OCI-LY1 (cell line): ENCODE measurements at regions not wholly inside any gene's neighbourhood (a gene's known extent, or its start where the extent isn't known, plus 50 kb on each side); places are given as distances from the start of the nearest gene placed in this dataset.

Source experiments
- H2AFZ ChIP-seq: fragments of 200-600 bp; sonication (generic), shearing (Covaris generic); 2 replicates; pipeline ENCODE4 v1.6.0; 2014; ENCODE audit warnings: antibody characterized with exemption, mild to moderate bottlenecking, low read length
- H3F3A ChIP-seq: fragments of 200-600 bp; sonication (generic), shearing (Covaris generic); 2 replicates; pipeline ENCODE4 v1.6.0; 2014; ENCODE audit warnings: mild to moderate bottlenecking, antibody characterized with exemption, low read length, moderate library complexity; ENCODE audit not compliant: insufficient read depth
- H3K27ac ChIP-seq: fragments of 200-600 bp; sonication (generic); 2 replicates; pipeline ENCODE4 v1.5.1; 2014; ENCODE audit warnings: low read length, mixed run types, mild to moderate bottlenecking, low read depth; ENCODE audit not compliant: poor library complexity, severe bottlenecking
- H3K27me3 ChIP-seq: fragments of 200-600 bp; sonication (generic); 2 replicates; pipeline ENCODE4 v1.6.0; 2014; ENCODE audit warnings: antibody characterized with exemption, mild to moderate bottlenecking, low read length, moderate library complexity; ENCODE audit not compliant: insufficient read depth
- H3K36me3 ChIP-seq: fragments of 200-600 bp; sonication (generic); 2 replicates; pipeline ENCODE4 v1.6.1; 2014; ENCODE audit warnings: mild to moderate bottlenecking, antibody characterized with exemption, low read length, moderate library complexity, mixed read lengths; ENCODE audit not compliant: insufficient read depth
- H3K4me1 ChIP-seq: fragments of 200-600 bp; sonication (generic); 2 replicates; pipeline ENCODE4 v1.5.1; 2014; ENCODE audit warnings: mild to moderate bottlenecking, low read length, moderate library complexity; ENCODE audit not compliant: insufficient read depth, severe bottlenecking
- H3K4me2 ChIP-seq: fragments of 200-600 bp; sonication (generic), shearing (Covaris generic); 2 replicates; pipeline ENCODE4 v1.6.1; 2014; ENCODE audit warnings: low read length
- H3K4me3 ChIP-seq: fragments of 200-600 bp; sonication (generic); 2 replicates; pipeline ENCODE4 v1.5.1; 2014; ENCODE audit warnings: low read length, low read depth, mild to moderate bottlenecking, mixed read lengths; ENCODE audit not compliant: poor library complexity, severe bottlenecking
- H3K79me2 ChIP-seq: fragments of 200-600 bp; shearing (Covaris generic); 2 replicates; pipeline ENCODE4 v1.6.1; 2016; ENCODE audit warnings: mixed run types, low read length, mixed read lengths; ENCODE audit not compliant: insufficient read depth
- H3K9ac ChIP-seq: fragments of 200-600 bp; sonication (generic), shearing (Covaris generic); 2 replicates; pipeline ENCODE4 v1.6.1; 2014; ENCODE audit warnings: mild to moderate bottlenecking, low read length, mixed read lengths
- H3K9me2 ChIP-seq: fragments of 200-600 bp; sonication (generic), shearing (Covaris generic); 2 replicates; pipeline ENCODE4 v1.6.1; 2014; ENCODE audit warnings: low read depth, mild to moderate bottlenecking, low read length, mixed read lengths
- H3K9me3 ChIP-seq: fragments of 200-600 bp; shearing (Covaris generic); 2 replicates; pipeline ENCODE4 v1.6.1; 2014; ENCODE audit warnings: low read length, mixed read lengths
- H4K20me1 ChIP-seq: fragments of 200-600 bp; sonication (generic), shearing (Covaris generic); 2 replicates; pipeline ENCODE4 v1.6.0; 2016; ENCODE audit warnings: mild to moderate bottlenecking, low read length; ENCODE audit not compliant: insufficient read depth
- EZH2 ChIP-seq: fragments of 200-600 bp; sonication (generic), shearing (Covaris generic); IDR thresholded peaks from 2 replicates; pipeline ENCODE4 v1.8.0; 2017; ENCODE audit warnings: borderline replicate concordance, mixed run types, mild to moderate bottlenecking, antibody characterized with exemption, low read length, moderate library complexity, mixed read lengths
- TF ChIP-seq, protein P1 (sequence below): fragments of 200-600 bp; sonication (generic), shearing (Covaris generic); IDR thresholded peaks from 2 replicates; pipeline ENCODE4 v1.5.1; 2017; ENCODE audit warnings: mild to moderate bottlenecking, antibody characterized with exemption, low read length, moderate library complexity, mixed read lengths

- Histone ChIP-seq H3K27me3 (no peaks in the 10 kb centered on the region), H2AFZ (no peak overlapping the region), H3K36me3 (no peaks in the 10 kb centered on the region), H3K9me2 (no peaks in the 10 kb centered on the region), H3K4me1 (no peaks in the 10 kb centered on the region), H3K4me2 (no peak overlapping the region), H3K9me3 (no peaks in the 10 kb centered on the region), H3K79me2 (no peaks in the 10 kb centered on the region), H3K27ac (no peak overlapping the region), H4K20me1 (no peaks in the 10 kb centered on the region), H3K4me3 (no peak overlapping the region), H3F3A (no peaks in the 10 kb centered on the region), H3K9ac (no peak overlapping the region)
- TF ChIP-seq EZH2, result no peak
- TF ChIP-seq, protein P1, sequence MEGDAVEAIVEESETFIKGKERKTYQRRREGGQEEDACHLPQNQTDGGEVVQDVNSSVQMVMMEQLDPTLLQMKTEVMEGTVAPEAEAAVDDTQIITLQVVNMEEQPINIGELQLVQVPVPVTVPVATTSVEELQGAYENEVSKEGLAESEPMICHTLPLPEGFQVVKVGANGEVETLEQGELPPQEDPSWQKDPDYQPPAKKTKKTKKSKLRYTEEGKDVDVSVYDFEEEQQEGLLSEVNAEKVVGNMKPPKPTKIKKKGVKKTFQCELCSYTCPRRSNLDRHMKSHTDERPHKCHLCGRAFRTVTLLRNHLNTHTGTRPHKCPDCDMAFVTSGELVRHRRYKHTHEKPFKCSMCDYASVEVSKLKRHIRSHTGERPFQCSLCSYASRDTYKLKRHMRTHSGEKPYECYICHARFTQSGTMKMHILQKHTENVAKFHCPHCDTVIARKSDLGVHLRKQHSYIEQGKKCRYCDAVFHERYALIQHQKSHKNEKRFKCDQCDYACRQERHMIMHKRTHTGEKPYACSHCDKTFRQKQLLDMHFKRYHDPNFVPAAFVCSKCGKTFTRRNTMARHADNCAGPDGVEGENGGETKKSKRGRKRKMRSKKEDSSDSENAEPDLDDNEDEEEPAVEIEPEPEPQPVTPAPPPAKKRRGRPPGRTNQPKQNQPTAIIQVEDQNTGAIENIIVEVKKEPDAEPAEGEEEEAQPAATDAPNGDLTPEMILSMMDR, result no peak
These were observed 84.2 kb upstream of the PRR5 start for GRCh38 chr22:44617828-44618227.

- Histone ChIP-seq H3K9ac (no peak overlapping the region), H3K79me2 (no peaks in the 10 kb centered on the region), H3F3A (no peaks in the 10 kb centered on the region), H3K4me3 (no peak overlapping the region), H3K36me3 (no peaks in the 10 kb centered on the region), H3K27ac (no peak overlapping the region), H3K4me2 (no peak overlapping the region), H3K9me2 (no peaks in the 10 kb centered on the region), H2AFZ (no peak overlapping the region), H4K20me1 (no peaks in the 10 kb centered on the region), H3K4me1 (no peaks in the 10 kb centered on the region), H3K27me3 (no peaks in the 10 kb centered on the region), H3K9me3 (no peaks in the 10 kb centered on the region)
- TF ChIP-seq, protein P1, result no peak
- TF ChIP-seq EZH2, result no peak
These were observed 84.9 kb upstream of the PRR5 start for GRCh38 chr22:44616882-44617655.

- Histone ChIP-seq H3K4me2 (no peak overlapping the region), H3K9me2 (no peaks in the 10 kb centered on the region), H3K36me3 (no peaks in the 10 kb centered on the region), H3K79me2 (no peaks in the 10 kb centered on the region), H3K9me3 (peaks cover 3% of the 10 kb centered on the region; the same call in 1 of the 2 replicates), H3K4me1 (no peaks in the 10 kb centered on the region), H4K20me1 (no peaks in the 10 kb centered on the region), H3K4me3 (no peak overlapping the region), H3F3A (no peaks in the 10 kb centered on the region), H3K9ac (no peak overlapping the region), H2AFZ (no peak overlapping the region), H3K27ac (no peak overlapping the region), H3K27me3 (no peaks in the 10 kb centered on the region)
- TF ChIP-seq, protein P1, result no peak
- no peak for TF ChIP-seq EZH2
These were observed 85.5 kb upstream of the PRR5 start for GRCh38 chr22:44616461-44616860.
